A549 (cell line): ENCODE measurements at regions not wholly inside any gene's neighbourhood (a gene's known extent, or its start where the extent isn't known, plus 50 kb on each side); places are given as distances from the start of the nearest gene placed in this dataset.

Experiments used
- JUNB ChIP-seq: fragments of >200 bp; sonication (Bioruptor Twin); formaldehyde crosslinking; IDR thresholded peaks from 2 replicates; pipeline ENCODE4 v1.6.1; 2016
- RARB ChIP-seq: fragments of 250-450 bp; sonication (Bioruptor Pico); IDR thresholded peaks from 2 replicates; pipeline ENCODE4 v1.8.0; 2021; ENCODE audit warnings: mild to moderate bottlenecking, moderate library complexity
- TF ChIP-seq, protein P1 (sequence below): fragments of >200 bp; sonication (Bioruptor Twin); formaldehyde crosslinking; IDR thresholded peaks from 3 replicates; pipeline ENCODE4 v1.5.1; 2016
- TF ChIP-seq, protein P2 (sequence below): IDR thresholded peaks from 2 replicates; pipeline ENCODE4 v1.6.1; 2012; ENCODE audit warnings: low read depth, borderline replicate concordance

DNA sequence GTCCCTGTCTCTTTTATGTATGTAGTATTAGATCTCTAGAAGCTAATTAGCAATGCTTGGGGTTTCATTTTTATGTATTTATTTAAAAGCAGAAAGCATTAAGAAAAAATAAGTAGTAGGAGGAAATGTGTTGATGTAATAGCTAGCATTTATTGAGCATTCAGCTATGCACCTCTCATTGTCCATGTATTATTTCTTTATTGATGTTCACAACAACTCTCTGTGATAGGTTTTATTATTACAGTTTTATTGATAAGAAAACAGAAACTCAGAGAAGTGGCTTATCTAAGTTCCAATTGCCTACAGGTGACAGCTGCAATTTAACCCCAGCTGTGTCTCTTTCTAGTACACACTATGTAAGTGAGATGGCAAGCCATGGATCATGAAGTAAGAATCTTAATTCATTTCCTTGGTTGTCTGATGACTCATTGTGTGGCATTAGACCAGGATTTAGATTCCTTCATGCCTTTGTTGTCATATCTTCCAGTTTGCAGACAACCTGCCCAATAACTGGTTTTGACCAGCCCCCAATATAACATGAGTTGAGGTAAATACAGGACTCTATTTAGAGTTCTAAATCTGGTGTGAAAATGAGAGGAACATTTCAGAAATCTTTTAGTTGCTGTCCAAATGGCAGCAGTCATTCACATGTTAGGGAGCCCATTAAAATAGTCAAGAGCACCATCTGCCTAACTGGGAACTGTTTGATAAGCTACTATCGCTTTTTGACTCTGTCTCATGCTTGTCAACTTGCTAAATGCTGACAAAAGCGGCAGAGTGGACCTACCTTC lies 170.8 kb upstream of the PHACTR1 start:
- TF ChIP-seq, protein P1, sequence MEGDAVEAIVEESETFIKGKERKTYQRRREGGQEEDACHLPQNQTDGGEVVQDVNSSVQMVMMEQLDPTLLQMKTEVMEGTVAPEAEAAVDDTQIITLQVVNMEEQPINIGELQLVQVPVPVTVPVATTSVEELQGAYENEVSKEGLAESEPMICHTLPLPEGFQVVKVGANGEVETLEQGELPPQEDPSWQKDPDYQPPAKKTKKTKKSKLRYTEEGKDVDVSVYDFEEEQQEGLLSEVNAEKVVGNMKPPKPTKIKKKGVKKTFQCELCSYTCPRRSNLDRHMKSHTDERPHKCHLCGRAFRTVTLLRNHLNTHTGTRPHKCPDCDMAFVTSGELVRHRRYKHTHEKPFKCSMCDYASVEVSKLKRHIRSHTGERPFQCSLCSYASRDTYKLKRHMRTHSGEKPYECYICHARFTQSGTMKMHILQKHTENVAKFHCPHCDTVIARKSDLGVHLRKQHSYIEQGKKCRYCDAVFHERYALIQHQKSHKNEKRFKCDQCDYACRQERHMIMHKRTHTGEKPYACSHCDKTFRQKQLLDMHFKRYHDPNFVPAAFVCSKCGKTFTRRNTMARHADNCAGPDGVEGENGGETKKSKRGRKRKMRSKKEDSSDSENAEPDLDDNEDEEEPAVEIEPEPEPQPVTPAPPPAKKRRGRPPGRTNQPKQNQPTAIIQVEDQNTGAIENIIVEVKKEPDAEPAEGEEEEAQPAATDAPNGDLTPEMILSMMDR = no peak
- no peak for TF ChIP-seq RARB
- TF ChIP-seq, protein P2, sequence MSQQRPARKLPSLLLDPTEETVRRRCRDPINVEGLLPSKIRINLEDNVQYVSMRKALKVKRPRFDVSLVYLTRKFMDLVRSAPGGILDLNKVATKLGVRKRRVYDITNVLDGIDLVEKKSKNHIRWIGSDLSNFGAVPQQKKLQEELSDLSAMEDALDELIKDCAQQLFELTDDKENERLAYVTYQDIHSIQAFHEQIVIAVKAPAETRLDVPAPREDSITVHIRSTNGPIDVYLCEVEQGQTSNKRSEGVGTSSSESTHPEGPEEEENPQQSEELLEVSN = no peak
- TF ChIP-seq JUNB = no peak
